Mesothelial cell of epicardium (in vitro differentiated cells): ENCODE measurements at regions not wholly inside any gene's neighbourhood (a gene's known extent, or its start where the extent isn't known, plus 50 kb on each side); places are given as distances from the start of the nearest gene placed in this dataset.
A peak's percentile ranks its signal among the peaks of the same experiment; 100 is the strongest.

Source experiments
- DNase-seq, 2 experiments: peaks; one replicate each; pipeline ENCODE4 v3.0.0; 2021; ENCODE audit warnings: low spot score in 2 of 2; ENCODE audit not compliant: unreplicated experiment in 2 of 2
- H3K27ac Mint-ChIP-seq: 2 replicates; pipeline ENCODE4 v1.8.0; 2021; ENCODE audit warnings: mixed read lengths
- H3K27me3 Mint-ChIP-seq: 2 replicates; pipeline ENCODE4 v1.8.0; 2021; ENCODE audit warnings: low read depth, mixed read lengths
- H3K36me3 Mint-ChIP-seq: 2 replicates; pipeline ENCODE4 v1.8.0; 2021; ENCODE audit warnings: mixed read lengths
- H3K4me1 Mint-ChIP-seq: 2 replicates; pipeline ENCODE4 v1.8.0; 2021; ENCODE audit warnings: mixed read lengths
- H3K4me3 Mint-ChIP-seq: 2 replicates; pipeline ENCODE4 v1.8.0; 2021; ENCODE audit warnings: mild to moderate bottlenecking, moderate library complexity, mixed read lengths
- H3K9me3 Mint-ChIP-seq: 2 replicates; pipeline ENCODE4 v1.8.0; 2021; ENCODE audit warnings: mixed read lengths
- TF ChIP-seq, protein P1 (sequence below): fragments of 200-600 bp; sonication (generic); IDR thresholded peaks from one replicate; pipeline ENCODE4 v1.5.0; 2021; ENCODE audit warnings: antibody characterized with exemption; ENCODE audit not compliant: unreplicated experiment

DNA sequence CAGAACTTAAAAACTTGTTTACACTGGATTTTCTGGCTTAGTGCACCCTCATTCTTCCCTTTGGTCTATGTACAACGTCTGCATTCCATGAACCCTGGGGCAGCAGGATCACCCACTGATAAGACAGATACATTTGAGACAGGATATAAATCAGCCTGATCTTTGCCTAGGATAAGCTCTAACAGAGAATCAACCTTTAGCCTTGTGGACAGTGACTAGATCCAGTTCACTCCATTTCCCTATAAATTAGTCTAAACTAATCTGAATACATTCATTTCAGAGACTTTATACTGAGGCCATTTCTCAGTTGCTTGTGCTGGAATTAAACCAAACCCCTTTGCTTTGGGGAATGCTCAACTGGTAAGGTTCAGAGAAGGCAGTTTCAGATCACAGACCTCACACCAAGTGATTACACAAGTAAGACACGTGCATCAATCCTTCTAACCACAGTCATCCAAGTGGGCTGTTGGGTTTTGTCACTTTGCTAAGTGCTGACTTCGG is 639.8 kb upstream of the FZD8 start:
- no peak overlapping the region for H3K4me3 Mint-ChIP-seq
- H3K9me3 Mint-ChIP-seq, result peaks cover 18% of the 10 kb centered on the region
- no peaks in the 10 kb centered on the region for H3K27me3 Mint-ChIP-seq
- peaks cover 2% of the 10 kb centered on the region for H3K36me3 Mint-ChIP-seq
- peaks cover 28% of the 10 kb centered on the region for H3K4me1 Mint-ChIP-seq
- H3K27ac Mint-ChIP-seq, result no peak overlapping the region
- no peak for DNase-seq
- TF ChIP-seq, protein P1, sequence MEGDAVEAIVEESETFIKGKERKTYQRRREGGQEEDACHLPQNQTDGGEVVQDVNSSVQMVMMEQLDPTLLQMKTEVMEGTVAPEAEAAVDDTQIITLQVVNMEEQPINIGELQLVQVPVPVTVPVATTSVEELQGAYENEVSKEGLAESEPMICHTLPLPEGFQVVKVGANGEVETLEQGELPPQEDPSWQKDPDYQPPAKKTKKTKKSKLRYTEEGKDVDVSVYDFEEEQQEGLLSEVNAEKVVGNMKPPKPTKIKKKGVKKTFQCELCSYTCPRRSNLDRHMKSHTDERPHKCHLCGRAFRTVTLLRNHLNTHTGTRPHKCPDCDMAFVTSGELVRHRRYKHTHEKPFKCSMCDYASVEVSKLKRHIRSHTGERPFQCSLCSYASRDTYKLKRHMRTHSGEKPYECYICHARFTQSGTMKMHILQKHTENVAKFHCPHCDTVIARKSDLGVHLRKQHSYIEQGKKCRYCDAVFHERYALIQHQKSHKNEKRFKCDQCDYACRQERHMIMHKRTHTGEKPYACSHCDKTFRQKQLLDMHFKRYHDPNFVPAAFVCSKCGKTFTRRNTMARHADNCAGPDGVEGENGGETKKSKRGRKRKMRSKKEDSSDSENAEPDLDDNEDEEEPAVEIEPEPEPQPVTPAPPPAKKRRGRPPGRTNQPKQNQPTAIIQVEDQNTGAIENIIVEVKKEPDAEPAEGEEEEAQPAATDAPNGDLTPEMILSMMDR, result no peak

GRCh38 chr10:36280890-36281499 is 638.9 kb upstream of the FZD8 start:
- Mint-ChIP-seq H3K36me3 (peaks cover 2% of the 10 kb centered on the region), H3K27ac (no peak overlapping the region), H3K4me3 (no peak overlapping the region), H3K27me3 (no peaks in the 10 kb centered on the region), H3K9me3 (peaks cover 15% of the 10 kb centered on the region), H3K4me1 (peaks cover 28% of the 10 kb centered on the region)
- DNase-seq, result no peak
- TF ChIP-seq, protein P1, result no peak

DNA sequence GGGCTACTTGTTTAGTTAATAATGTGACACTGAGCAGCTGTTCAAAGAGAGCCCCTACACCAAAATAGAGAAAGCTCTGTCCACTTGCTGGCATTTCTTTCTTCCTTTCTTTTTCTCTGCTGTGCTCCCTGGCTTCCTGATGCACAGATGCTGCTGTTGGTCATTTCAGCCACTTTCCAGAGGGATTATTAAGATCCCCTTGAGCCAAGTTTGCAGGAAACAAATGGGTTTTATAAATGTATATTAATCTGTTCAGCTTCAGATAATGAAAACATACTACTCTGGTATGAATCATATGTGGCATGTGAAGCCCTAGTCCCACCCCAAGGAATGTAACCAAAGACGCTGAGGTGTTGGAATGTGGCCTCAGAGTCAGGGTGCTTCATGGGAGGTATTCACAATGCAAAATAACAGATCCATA is 638.2 kb upstream of the FZD8 start:
- Mint-ChIP-seq H3K27me3 (no peaks in the 10 kb centered on the region), H3K4me1 (peaks cover 28% of the 10 kb centered on the region), H3K9me3 (peaks cover 17% of the 10 kb centered on the region), H3K4me3 (no peak overlapping the region), H3K36me3 (peaks cover 2% of the 10 kb centered on the region), H3K27ac (peak overlapping the region; percentile 12)
- TF ChIP-seq, protein P1, result no peak
- DNase-seq, result no peak

DNA sequence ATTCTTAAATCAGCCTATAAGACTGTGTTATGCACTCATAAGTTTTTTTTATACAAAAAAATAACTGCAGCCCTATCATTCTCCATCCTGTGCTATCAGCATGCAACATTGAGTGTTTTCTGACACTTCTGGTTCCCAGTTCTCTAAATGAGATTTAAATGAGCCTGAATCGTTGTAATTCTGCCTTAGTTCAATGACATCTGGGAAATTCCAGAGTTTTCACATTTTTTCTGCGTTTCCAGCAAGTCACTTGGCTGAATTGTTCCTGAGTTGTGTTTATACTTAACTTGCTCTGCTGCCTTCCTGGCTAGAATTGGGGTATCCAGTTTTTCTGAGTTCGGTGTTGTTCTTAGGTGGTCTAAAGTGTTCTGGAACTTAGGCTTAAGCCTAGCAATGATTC is 636.1 kb upstream of the FZD8 start:
- no peaks in the 10 kb centered on the region for H3K27me3 Mint-ChIP-seq
- peaks cover 23% of the 10 kb centered on the region for H3K9me3 Mint-ChIP-seq
- no peak overlapping the region for H3K4me3 Mint-ChIP-seq
- H3K36me3 Mint-ChIP-seq, result no peaks in the 10 kb centered on the region
- no peak overlapping the region for H3K27ac Mint-ChIP-seq
- no peak for DNase-seq
- peaks cover 29% of the 10 kb centered on the region for H3K4me1 Mint-ChIP-seq
- TF ChIP-seq, protein P1, result no peak

- TF ChIP-seq, protein P1, result no peak
- peaks cover 28% of the 10 kb centered on the region for H3K4me1 Mint-ChIP-seq
- no peak overlapping the region for H3K27ac Mint-ChIP-seq
These were observed 635.4 kb upstream of the FZD8 start for GRCh38 chr10:36277459-36277858.

More at GRCh38 chr10:36277459-36277858, 635.4 kb upstream of the FZD8 start:
- Mint-ChIP-seq H3K36me3 (no peaks in the 10 kb centered on the region), H3K9me3 (peaks cover 21% of the 10 kb centered on the region), H3K27me3 (no peaks in the 10 kb centered on the region), H3K4me3 (no peak overlapping the region)
- no peak for DNase-seq
